ENCODE measurements at regions not wholly inside any gene's neighbourhood (a gene's known extent, or its start where the extent isn't known, plus 50 kb on each side); places are given as distances from the start of the nearest gene placed in this dataset.

DNA sequence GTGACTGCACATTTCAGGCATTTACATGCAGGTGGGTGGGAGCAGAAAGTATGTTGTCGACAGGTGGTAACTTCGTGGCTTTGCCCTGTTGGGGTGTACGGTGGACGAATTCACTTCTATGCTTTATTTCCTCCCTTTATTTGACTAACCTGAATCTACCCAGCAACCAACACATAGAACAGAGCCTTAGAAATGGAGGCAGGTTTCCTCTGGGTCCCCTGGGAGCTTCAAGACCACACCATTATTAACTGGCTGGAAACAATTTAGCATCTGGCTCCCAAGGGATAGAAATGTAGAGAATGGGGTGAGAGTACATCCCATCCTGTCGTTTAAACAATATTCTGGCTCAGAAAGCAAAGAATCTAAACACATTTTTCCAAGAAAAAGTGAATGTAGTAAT is 244.4 kb downstream of the DLEU7 start:
- Histone ChIP-seq H3K27me3 (ENCODE audit: insufficient read depth, low read depth) (no peaks in the 10 kb centered on the region), H3K4me3 (no peak overlapping the region), H3K9me3 (ENCODE audit: insufficient read depth, low read depth) (no peaks in the 10 kb centered on the region), H3K4me2 (no peak overlapping the region), H3F3A (ENCODE audit: insufficient read depth, low read depth) (no peaks in the 10 kb centered on the region), H3K4me1 (replicated peaks; ENCODE audit: insufficient read depth) (no peaks in the 10 kb centered on the region), H3K79me2 (ENCODE audit: low read depth) (no peaks in the 10 kb centered on the region), H3K9me2 (ENCODE audit: insufficient read depth) (no peaks in the 10 kb centered on the region), H4K20me1 (ENCODE audit: insufficient read depth) (no peaks in the 10 kb centered on the region), H2AFZ (no peak overlapping the region), H3K27ac (no peak overlapping the region), H3K36me3 (ENCODE audit: low read depth) (no peaks in the 10 kb centered on the region)
- BruUV-seq (replicated peaks), result no TSS peak
- DNase-seq, result no peak
- no peak for TF ChIP-seq EZH2 (IDR thresholded peaks at IDR 0.05; ENCODE audit: low read depth)
- TF ChIP-seq, protein P1, sequence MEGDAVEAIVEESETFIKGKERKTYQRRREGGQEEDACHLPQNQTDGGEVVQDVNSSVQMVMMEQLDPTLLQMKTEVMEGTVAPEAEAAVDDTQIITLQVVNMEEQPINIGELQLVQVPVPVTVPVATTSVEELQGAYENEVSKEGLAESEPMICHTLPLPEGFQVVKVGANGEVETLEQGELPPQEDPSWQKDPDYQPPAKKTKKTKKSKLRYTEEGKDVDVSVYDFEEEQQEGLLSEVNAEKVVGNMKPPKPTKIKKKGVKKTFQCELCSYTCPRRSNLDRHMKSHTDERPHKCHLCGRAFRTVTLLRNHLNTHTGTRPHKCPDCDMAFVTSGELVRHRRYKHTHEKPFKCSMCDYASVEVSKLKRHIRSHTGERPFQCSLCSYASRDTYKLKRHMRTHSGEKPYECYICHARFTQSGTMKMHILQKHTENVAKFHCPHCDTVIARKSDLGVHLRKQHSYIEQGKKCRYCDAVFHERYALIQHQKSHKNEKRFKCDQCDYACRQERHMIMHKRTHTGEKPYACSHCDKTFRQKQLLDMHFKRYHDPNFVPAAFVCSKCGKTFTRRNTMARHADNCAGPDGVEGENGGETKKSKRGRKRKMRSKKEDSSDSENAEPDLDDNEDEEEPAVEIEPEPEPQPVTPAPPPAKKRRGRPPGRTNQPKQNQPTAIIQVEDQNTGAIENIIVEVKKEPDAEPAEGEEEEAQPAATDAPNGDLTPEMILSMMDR (conservative IDR thresholded peaks at IDR 0.05), result no peak
- CTCF ChIA-PET, result no interaction called here
- intact Hi-C loops (cut with micrococcal nuclease; ENCODE audit: unreplicated experiment), result no loop called here
- POLR2A ChIA-PET (ENCODE audit: unreplicated experiment), result interaction anchor here (0.6 kb wide), 1 partner anchor 508 kb away, joined by 3 read pairs; no protein-coding TSS in a partner anchor

DNA sequence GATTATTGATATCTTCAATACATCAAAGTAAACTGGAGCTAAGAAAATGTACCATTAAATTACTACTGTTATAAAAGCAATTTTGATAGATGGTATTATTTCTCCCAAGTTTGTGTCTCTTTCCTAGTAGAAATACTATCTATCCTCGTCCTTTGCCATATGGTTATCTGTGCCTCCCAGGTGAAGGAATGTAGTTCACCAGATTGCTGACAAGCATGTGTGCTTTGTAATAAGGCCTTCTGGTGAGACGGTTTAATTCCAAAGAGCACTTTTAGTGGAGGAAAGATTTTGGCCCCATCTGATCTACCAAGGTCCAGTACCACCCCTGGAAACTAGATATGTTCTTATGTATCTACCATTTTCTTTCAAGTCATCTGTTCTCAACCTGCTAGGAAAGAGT is 243.6 kb downstream of the DLEU7 start:
- Histone ChIP-seq H3K9me2 (ENCODE audit: insufficient read depth) (no peaks in the 10 kb centered on the region), H3K27me3 (ENCODE audit: insufficient read depth, low read depth) (no peaks in the 10 kb centered on the region), H2AFZ (no peak overlapping the region), H3K4me1 (replicated peaks; ENCODE audit: insufficient read depth) (no peaks in the 10 kb centered on the region), H3K4me2 (no peak overlapping the region), H3F3A (ENCODE audit: insufficient read depth, low read depth) (no peaks in the 10 kb centered on the region), H4K20me1 (ENCODE audit: insufficient read depth) (no peaks in the 10 kb centered on the region), H3K79me2 (ENCODE audit: low read depth) (no peaks in the 10 kb centered on the region), H3K4me3 (no peak overlapping the region), H3K36me3 (ENCODE audit: low read depth) (no peaks in the 10 kb centered on the region), H3K9me3 (ENCODE audit: insufficient read depth, low read depth) (no peaks in the 10 kb centered on the region), H3K27ac (no peak overlapping the region)
- CTCF ChIA-PET, result no interaction called here
- POLR2A ChIA-PET (ENCODE audit: unreplicated experiment), result no interaction called here
- TF ChIP-seq, protein P1 (conservative IDR thresholded peaks at IDR 0.05), result no peak
- TF ChIP-seq EZH2 (IDR thresholded peaks at IDR 0.05; ENCODE audit: low read depth), result no peak
- no peak for DNase-seq
- intact Hi-C loops (cut with micrococcal nuclease; ENCODE audit: unreplicated experiment), result no loop called here
- BruUV-seq (replicated peaks), result no TSS peak

DNA sequence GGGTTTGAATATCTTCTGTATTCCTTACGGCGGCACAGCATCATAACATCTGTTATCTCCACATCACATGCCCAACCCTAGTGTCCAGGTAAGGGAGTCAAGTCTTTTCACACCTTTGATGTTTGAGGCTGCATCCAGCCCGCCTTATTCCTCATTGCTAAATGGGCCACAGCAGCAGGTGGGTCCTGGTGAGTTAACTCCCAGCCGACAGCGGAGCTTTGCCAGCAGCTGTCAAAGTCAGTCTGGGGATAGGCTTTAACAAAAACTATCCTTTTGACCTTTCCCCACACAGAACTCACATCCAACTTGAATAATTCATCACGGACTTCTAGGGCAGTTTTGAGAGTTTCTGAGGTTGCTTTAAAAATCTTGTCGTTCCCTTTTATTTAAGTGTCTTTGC is 235.1 kb downstream of the DLEU7 start:
- no peaks in the 10 kb centered on the region for H3K36me3 ChIP-seq (ENCODE audit: low read depth)
- no TSS peak for BruUV-seq (replicated peaks)
- no peaks in the 10 kb centered on the region for H3K4me1 ChIP-seq (replicated peaks; ENCODE audit: insufficient read depth)
- DNase-seq, result no peak
- no peak overlapping the region for H3K4me3 ChIP-seq
- no peaks in the 10 kb centered on the region for H3F3A ChIP-seq (ENCODE audit: insufficient read depth, low read depth)
- H4K20me1 ChIP-seq (ENCODE audit: insufficient read depth), result no peaks in the 10 kb centered on the region
- no peaks in the 10 kb centered on the region for H3K9me3 ChIP-seq (ENCODE audit: insufficient read depth, low read depth)
- no peaks in the 10 kb centered on the region for H3K27me3 ChIP-seq (ENCODE audit: insufficient read depth, low read depth)
- H3K79me2 ChIP-seq (ENCODE audit: low read depth), result no peaks in the 10 kb centered on the region
- no peak overlapping the region for H3K4me2 ChIP-seq
- no peak for TF ChIP-seq EZH2 (IDR thresholded peaks at IDR 0.05; ENCODE audit: low read depth)
- TF ChIP-seq, protein P1 (conservative IDR thresholded peaks at IDR 0.05), result no peak
- CTCF ChIA-PET, result no interaction called here
- no peak overlapping the region for H2AFZ ChIP-seq
- POLR2A ChIA-PET (ENCODE audit: unreplicated experiment), result no interaction called here
- no peak overlapping the region for H3K27ac ChIP-seq
- H3K9me2 ChIP-seq (ENCODE audit: insufficient read depth), result no peaks in the 10 kb centered on the region
- intact Hi-C loops (cut with micrococcal nuclease; ENCODE audit: unreplicated experiment), result no loop called here

Data from PC-9 (cell line).